HG03139 (cell line): ENCODE measurements at regions not wholly inside any gene's neighbourhood (a gene's known extent, or its start where the extent isn't known, plus 50 kb on each side); places are given as distances from the start of the nearest gene placed in this dataset.

Source experiments
- ATAC-seq: cut with Tn5 transposase; IDR thresholded peaks from one replicate; pipeline ENCODE4 v1.9.1; 2021; ENCODE audit not compliant: unreplicated experiment

DNA sequence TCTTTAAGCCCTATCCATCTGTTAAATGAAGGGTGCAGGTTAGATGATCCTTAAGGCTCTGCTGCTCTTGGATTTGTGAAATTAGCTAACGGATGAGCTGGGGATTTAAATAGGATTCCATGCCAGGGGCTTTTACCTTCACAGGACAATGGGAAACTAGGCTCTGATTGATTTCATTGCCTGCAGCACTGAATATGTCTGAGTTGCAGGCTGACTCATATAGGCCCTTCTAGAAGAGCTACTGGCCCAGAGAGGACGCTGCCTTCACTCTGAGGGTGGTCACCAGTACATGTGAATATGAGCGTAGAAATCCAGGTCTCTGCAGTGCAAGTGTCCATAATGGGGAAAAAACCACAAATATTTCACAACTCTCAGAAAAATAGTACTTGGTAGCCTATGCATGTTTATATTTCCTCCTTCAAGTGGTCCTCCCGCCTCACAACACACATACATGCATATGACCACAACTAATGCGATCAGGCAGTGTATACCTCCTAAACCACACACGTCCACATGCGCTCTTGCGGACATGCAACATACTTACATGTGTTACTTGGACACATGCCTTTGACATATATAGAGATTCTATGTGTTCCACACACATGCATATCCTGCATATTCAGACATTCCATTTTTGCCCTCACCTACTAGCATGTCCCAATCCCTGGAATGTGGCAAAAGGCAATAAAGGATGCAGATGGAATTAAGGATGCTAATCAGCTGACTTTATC lies 233.8 kb upstream of the JUN start:
- ATAC-seq = no peak

DNA sequence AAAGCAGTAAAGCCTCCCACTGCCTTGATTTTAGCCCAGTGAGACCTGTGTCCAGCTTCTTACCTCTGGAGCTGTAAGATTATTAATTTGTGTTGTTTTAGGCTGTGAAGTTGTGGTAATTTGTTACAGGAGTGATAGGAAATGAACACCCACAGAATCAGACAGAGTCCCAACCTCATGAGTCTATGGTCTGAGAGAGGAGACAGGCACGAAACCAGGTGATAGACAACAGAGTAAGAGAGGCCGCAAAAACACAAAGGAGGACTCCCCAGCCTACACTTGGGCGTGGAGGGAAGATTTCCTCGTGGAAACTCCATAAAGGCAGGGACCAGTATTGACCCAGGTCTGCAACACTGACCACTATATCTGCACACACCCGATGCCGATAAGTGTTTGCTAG lies 234.6 kb upstream of the JUN start:
- no peak for ATAC-seq

DNA sequence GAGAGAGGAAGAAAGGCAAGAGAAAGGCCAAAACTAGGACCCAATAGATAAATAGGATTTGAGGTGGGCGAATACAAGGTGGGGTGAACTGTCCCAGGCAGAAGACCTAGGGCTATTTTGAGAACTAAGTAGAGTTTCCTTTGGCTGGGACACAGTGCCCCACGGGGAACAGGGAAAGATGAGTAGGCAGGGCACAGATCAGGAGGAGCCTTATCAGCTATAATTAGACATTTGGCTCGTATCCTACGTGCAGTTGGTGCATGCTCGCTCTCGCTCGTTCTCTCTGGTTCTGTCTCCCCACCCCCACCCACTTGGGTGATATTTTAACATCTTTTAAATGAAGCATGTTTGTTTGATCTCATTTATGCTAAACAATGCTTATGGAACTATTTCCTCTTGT lies 235.0 kb upstream of the JUN start:
- no peak for ATAC-seq

DNA sequence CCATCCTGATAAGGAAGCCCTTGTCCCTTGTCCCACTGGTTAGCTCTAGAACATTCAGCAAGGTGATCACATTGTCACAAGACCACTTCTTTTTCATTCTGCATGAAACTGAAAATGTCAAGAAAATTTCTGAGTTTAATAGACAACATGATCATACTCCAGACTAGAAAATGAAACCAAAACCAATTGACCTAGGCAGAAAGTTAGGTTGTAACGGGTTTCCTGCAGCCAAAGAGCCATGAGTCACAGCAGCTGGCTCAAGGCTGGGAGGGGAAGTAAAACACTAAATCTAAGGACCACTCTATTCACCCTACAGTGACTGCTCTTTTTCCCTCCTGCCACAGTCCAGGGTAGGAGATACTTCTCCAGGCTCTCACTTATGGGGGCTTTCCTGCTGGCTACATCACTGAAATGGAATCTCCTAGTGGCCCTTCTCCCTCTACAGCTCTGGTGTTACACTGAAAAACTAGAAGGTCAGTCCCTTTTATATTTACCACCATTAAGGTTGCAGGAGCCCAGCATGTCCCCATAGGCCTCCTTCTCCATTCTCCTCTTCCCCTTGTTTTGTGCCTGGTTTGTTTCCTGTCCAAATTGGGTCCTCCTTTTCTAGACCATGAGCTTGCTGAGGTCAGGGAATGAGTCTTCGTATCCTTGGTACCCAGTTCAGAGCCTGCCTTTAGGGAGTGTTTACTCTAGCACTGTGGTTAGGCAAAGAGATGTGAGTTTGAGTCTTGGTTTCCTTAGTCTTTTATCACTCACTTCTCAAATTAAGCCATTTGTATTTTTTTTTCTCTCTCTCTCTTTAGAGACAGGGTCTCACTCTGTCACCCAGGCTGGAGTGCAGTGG lies 236.5 kb upstream of the JUN start:
- ATAC-seq = peak; percentile 88

DNA sequence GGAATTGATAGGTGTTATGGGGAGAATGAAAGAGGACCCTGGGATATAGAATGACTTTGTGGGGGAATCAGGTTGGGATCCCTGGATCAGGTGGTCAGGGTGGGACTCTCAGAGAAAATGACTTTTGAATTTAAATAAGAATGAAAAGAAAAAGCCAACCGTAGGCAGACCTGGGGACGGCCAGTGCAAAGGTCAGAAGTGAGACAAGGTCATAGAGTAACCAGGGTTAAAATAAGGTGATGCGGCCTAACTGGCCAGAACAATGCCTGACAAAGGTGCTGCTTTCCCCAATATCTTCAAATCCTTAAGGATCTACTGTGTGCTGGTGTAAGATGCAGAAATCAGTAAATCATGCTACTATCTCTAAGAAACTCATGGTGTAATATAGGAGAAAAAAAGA lies 238.4 kb upstream of the JUN start:
- no peak for ATAC-seq

DNA sequence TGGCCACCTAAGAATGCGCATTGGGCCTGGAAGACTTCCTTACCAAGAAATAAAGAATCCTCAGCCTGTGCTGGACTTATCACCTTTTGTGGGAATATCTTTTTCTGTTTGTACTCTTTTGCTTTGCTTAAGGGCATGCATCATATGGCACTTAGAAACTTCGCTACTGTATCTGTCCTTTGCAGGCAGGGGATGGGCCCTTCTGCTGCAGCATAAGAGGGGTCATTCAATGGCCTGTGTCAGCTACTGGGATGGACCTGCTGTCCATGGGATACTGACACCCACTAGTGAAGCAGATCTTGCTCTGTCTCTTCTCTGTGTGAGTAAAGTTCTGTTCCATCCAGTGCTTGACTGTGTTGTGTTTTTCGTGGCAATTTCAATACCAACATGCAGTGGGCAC lies 239.0 kb upstream of the JUN start:
- no peak for ATAC-seq

DNA sequence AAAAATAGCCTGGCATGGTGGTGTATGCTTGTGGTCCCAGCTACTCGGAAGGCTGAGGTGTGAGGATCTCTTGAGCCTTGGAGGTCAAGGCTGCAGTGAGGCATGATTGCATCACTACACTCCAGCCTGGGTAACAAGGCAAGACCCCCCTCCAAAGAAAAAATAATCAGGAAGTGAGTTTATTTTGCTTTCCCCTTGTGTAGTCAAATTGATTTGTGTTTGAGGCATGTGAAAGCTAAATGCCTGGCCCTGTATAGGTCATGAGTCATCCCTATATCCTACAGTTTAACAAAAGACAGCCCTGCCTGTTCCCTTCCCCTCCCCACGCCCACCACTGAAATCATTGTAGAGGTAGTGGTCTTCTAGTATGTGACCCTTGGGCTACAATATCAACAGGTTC lies 241.4 kb upstream of the JUN start:
- no peak for ATAC-seq

DNA sequence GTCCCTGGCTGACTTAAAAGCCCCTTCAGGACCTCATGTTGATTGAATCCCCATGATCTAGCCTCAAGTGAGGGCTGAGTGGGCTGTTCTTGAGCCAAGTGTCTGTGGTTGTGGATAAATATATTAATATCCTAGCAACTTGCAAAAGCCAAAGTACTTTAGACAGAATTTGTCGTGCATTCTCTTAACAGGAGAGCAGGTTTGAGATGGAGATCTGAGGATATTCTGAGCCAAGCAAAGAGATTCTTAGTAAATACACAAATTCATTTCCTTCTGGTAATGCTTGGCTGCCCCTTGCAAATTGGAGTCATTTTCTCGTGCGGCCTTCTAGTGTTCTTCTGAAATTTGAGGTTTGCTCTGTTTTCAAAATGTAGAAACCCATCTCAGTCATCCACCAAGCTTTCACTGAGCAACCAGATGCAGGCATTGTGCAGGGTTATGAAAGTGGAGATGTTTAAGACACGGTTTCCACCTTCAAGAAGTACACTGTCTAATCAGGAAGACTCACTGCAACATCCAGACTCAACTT lies 242.1 kb upstream of the JUN start:
- ATAC-seq = peak; percentile 72

DNA sequence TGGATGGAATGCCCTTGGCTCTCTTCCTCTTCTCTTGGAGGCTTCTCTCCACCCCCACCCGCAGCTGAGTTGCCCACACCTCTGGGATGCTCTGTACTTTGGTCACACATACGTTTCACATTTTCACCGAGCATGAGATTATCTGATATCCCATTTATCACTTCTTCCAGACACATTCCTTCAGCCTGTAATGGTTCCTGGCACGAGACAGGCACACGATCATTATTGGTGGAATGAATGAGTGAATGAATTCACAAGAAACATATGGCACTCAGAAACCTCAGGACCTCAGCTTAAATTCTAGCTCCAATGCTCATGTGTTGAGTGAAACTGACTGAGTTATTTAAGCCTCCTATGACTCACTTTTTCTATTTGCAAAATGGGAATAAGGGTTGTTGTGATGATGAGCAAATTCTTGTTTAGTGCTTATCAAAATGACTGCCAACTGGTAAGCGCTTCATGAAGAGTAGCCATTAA lies 242.7 kb upstream of the JUN start:
- ATAC-seq = no peak

DNA sequence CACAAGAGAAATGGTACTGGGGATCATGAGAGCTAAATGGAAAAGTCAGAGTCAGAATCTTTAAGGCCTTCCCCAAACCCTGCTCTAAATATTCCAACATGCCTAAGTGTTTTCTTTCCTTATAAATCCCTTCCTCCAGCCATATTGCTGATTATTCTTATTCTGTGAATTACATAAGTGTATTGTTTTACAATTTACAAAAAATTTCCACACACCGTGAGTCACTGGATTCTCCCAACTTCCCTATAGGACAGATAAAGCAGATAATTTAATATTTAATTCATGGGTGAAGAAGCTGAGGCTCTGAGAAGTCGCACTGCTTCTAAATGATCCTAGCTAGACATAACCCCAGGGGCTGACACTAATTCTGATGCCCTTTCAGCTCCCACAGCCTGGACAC lies 243.3 kb upstream of the JUN start:
- ATAC-seq = no peak

DNA sequence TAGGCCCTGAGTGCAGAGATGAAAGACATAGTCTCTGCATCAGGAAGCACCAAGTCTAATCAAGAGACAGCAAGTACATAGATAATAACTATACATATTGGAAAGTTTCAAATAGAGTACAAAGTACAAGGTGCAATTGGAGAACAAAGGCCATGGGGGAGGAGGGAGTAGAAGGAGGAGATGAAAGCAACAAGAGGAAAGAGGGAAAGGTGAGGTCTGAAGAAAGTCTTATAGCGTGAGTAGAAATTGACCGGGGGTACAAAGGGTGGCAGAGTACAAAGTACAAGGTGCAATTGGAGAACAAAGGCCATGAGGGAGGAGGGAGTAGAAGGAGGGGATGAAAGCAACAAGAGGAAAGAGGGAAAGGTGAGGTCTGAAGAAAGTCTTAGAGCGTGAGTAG lies 244.2 kb upstream of the JUN start:
- no peak for ATAC-seq

DNA sequence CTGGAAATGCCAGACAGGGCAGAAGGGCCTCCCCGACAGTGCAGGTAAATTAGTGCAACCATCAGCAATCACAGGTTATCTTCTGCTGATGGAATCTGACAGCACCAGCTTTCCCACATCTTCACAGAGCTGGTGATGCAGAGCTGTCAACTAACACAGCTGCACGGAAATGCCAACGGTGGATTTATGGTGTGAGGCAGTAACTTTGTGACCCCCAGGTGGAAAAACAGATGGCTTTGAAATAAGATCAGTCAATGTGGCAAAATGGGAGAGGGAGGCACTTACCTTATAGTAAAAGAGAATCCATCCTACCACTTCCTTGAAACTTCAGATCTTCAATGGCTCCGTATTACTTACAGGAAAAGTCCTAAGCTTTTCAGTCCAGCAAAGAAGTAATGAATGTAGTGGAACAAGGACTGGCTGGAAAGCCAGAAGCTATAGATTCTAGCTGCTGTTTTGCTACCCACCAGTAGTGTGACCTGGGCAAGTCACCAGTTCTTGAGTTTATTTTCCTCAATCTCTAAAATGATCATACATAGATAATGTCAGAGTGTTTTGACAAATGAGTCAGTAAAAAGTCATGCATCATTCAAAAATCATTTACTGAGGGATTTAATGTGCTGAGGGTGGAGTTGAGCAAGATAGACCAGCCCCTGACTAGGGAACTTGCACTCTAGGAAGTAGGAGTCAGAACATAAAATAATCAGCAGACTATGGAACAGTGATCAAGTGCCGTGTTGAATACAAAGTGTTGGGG lies 245.7 kb upstream of the JUN start:
- ATAC-seq = no peak

DNA sequence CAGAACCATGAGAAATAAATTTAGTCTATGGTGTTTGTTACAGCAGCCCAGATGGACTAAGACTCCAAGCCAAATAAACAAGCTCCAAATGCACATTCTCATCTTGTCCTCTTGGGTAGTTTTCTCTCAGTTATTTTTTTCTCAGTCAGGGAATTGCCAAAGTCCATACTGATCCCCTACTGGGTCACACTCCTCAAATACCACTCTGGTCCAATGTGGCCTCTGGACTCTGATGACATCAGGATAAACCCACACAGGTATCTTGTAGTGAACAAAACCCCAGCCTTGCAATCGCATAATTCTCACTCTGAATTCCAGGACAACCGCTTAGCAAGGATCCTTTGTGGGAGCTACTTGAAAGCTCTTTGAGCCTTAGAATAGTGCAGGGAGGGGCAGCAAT lies 248.4 kb upstream of the JUN start:
- ATAC-seq = no peak

DNA sequence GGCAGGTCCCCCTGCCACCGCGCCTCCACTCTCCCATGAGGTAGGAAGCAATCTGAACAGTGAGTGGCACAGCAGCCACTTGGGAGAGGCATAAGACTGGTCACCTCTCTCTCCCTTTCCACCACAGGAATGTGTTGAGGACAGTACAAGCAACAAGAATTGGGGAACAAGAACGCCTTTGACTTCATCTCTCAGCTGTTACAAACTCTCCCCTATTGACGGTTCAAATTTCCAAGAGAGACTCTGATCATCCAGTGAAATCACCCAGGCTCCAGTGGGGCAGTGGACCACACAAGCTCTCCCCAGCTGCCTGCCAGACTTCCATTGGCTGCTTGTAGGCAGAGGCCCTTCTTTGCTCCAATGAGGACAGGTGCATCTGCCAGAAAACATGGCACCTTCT lies 249.9 kb upstream of the JUN start:
- ATAC-seq = no peak

DNA sequence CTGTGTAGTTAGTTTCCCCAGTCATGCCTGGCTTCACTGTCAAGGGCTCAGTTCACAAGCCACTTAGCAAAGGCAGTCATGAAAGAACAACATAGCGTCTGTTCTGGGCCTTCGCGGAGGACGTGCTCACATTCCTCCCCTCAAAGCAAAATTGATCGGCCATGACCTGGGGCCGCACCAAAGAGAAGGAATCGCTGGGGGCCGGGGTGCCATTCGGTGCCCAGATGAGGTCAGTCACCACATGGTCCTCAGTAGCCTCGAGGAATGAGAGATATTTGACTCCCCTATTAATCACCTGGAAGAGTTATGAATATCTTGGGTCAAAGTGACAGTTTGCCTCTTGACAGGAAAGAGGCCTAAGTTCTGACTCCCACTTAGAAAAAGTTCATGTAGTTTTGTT lies 251.1 kb upstream of the JUN start:
- no peak for ATAC-seq

DNA sequence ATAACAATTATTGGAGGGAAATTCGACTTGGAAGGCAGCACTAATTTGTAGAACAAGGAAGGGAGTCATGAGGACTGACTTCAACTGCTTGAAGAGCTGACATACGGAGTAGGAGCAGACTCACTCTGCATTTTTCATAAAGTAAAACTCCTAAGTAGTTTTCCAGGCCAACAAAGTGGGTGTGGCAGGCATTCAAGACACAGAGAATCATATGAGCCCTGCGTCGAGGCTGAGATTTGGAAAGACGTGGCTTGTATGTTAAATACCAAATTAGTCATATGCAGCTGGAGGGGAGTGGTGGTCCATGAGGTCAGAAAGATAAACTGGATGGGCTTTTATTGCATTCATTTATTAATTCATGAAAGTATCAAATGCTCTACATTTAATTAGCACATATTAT lies 255.7 kb upstream of the JUN start:
- ATAC-seq = no peak

DNA sequence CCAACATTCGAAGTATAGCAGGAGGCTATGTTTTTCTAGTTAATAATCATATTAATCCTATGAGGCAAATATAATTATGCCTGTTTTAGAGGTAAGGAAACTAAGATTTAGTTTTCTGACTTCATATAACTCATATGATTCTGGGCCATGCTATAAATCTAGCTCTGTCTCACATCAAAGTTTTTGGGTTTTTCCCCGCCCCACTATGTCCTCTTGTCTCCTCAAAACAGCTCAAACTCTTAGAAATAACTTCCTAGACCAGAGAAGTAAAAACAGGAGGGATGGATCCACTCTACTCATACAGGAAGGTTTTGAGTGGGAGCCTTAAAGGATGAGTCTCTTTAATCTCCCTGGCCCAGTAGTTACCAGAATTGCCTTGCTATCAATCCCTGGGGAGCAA lies 256.4 kb upstream of the FGGY start:
- ATAC-seq = no peak

DNA sequence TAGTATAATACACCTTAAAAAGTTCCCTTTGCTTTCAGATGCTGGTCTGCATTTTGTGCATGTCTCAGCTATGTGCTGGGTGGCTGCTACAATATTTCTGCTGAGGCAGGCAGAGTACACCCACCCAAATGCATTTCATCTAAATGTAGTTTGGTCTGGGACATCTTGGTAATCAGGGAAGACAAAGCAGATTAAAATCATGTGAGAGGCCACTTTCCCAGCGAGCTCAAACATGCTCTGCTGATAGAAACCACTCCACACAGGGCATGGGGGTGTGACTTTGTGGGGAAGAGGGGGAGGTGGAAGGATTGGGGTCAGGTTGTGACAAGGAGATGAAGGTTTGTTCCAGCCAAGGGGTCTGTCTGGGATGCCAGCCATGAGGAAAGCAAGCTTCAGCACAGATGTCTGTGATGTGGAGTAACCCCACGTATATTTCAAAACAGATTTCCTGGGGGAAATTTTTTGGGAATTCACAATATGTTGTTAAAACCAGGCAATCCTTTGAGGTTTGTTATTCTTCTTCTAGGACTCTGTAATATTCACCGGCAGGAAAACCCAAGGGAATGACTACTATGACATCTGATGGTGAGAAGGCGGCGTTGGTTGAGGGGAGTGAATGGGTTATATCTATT lies 255.1 kb upstream of the FGGY start:
- ATAC-seq = no peak

DNA sequence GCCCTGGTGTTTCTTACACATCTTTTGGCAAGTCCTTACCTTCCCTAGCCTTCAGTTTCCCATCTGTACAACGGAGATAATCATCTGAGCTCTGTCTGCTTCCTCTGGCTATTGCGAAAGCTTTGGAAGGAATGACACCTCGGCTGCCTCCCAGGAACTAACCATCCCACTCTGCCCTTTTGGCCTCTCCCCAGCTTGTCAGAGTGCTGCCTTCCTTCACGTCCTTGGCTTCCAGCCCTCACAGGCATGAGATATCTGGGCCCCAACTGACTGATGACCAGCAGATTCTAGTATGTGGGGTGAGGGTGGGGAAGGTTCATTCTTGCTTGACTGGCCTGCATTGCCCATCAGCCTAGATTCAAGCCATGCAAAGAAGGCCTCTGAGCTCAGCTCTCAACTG lies 253.1 kb upstream of the FGGY start:
- ATAC-seq = no peak

DNA sequence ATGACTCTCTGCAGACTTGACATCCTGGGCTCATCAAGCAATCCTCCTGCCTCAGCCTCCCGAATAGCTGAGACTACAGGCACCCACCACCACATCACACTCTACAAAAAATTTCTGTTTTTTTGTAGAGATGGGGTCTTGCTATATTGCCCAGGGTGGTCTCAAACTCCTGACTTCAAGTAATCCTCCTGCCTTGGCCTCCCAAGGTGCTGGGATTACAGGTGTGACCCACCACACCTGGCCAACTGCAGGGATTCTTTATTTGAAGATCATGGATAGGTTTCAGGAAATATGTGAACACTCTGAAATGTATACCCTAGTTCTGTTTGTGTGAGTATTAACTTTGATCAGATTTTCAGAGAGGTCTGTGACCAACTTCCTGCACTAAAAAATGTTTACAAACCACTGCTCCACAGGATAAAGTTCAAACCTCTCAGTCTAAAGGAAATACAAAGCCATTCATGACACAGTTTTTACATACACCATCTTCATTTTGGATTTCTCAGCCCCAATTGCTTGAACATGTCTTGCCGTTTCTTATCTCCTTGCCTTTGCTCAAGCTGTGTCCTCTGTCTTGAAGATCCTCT lies 252.3 kb upstream of the FGGY start:
- ATAC-seq = no peak

DNA sequence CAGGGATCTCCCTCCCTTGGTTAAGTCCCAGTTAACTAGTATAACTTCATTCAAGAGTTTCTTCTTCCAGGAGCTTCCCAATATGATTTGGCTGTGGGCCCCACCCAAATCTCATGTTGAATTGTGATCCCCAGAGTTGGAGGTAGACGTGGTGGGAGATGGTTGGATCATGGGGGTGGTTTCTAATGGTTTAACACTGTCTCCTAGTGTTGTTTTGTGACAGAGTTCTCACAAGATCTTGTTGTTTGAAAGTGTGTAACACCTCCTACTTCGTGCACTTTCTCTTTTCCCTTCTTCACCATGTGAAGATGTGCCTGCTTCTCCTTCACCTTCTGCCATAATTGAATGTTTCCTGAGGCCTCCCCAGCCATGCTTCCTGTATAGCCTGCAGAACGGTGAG lies 251.8 kb upstream of the FGGY start:
- no peak for ATAC-seq
